Psoas muscle (tissue), 7 donors: ENCODE measurements at regions not wholly inside any gene's neighbourhood (a gene's known extent, or its start where the extent isn't known, plus 50 kb on each side); places are given as distances from the start of the nearest gene placed in this dataset.
"Not testable (repeated sequence)": the region's sequence is repeated elsewhere in the genome, so short reads cannot be mapped to it uniquely, and the experiment has no call there.

Experiments used
- ATAC-seq, 4 donors: fragments of 200-7000 bp; cut with Tn5 transposase; one replicate each; pipeline ENCODE4 v1.9.1; 2020; ENCODE audit warnings: moderate library complexity in 3 of 4, mild to moderate bottlenecking in 2 of 4
- DNase-seq, 2 donors: peaks; one replicate each; pipeline ENCODE4 v3.0.0-alpha.2; 2020
- H3K27ac ChIP-seq: fragments of 200-600 bp; one replicate; pipeline ENCODE4 v1.8.0; 2022
- H3K27me3 ChIP-seq, 3 donors: fragments of 200-600 bp in 1 of 3; one replicate each; pipeline versions ENCODE4 v1.6.1 to v1.8.0; 2013 to 2022; ENCODE audit warnings: low read length in 2 of 3, mild to moderate bottlenecking in 2 of 3, moderate library complexity in 1 of 3; ENCODE audit not compliant: insufficient read depth in 3 of 3
- H3K36me3 ChIP-seq, 2 donors: fragments of 200-600 bp in 1 of 2; one replicate each; pipeline versions ENCODE4 v1.6.1 to v1.8.0; 2013 to 2022; ENCODE audit warnings: low read depth in 1 of 2, mild to moderate bottlenecking in 1 of 2, moderate library complexity in 1 of 2; ENCODE audit not compliant: insufficient read depth in 1 of 2
- H3K4me1 ChIP-seq: fragments of 200-600 bp; one replicate; pipeline ENCODE4 v1.8.0; 2022
- H3K4me3 ChIP-seq: fragments of 200-600 bp; one replicate; pipeline ENCODE4 v1.8.0; 2022; ENCODE audit warnings: mild to moderate bottlenecking
- H3K9me3 ChIP-seq: fragments of 200-600 bp; one replicate; pipeline ENCODE4 v1.8.0; 2022
- CTCF ChIP-seq: fragments of 200-600 bp; IDR thresholded peaks from one replicate; pipeline ENCODE4 v1.8.0; 2022; ENCODE audit warnings: antibody characterized with exemption
- WGBS, 3 donors: extraction: QIAGEN DNeasy Blood & Tissue Kit; methylation state at CpG; one replicate each; pipeline versions ENCODE4 v1.1.6 to v1.1.7; 2013; 5-methylcytosine and 5-hydroxymethylcytosine counted together
- intact Hi-C, 2 donors: fragments of 100-400 bp; cut with DNase I; formaldehyde crosslinking; loops; one replicate each; pipeline versions ENCODE4 v1.11.0 to v1.14.2; 2022
- donor health status: healthy with polysubstance abuse.
- donor health status: DM: no; HTN: no; CAD: no; lungs with moderate emphysema.
- donor health status: Bipolar disorder and iron deficiency.
- donor health status: healthy.
- donor health status: DM: yes; HTN: yes; CAD: no.
- donor health status: DM: no; HTN: no; CAD: no.
- donor health status: DM: yes; HTN: yes; CAD: no.

DNA sequence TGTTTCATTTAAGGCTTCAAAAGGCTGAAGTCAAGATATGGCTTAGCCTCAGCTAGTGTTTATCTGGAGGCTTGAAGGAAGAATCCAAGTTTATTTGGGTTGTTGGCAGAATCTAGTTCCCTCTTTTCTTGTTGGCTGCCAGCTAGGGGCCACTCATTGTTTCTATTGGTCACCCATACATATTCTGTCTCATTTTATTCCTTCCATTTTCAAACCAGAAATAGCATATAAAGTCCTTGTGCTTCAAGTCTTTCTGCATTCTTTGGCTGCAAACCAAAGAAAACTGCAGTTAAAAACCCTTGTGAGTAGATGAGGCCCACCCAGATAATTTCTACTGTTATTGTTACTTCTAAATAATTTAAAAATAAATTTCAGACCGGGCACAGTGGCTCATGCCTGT lies 301.7 kb downstream of the OXSM start:
- DNase-seq (no peak), ATAC-seq (no peak)
- H3K4me1 ChIP-seq, result no peaks in the 10 kb centered on the region
- TF ChIP-seq CTCF, result no peak
- intact Hi-C loops, result no loop called here
- no peak overlapping the region for H3K4me3 ChIP-seq
- H3K36me3 ChIP-seq, result no peaks in the 10 kb centered on the region
- no peak overlapping the region for H3K27ac ChIP-seq
- 30 to 43% (median 41%) methylated on average over 1 of the region's 1 CpG for WGBS, 3 donors
- H3K27me3 ChIP-seq, result no peaks in the 10 kb centered on the region
- H3K9me3 ChIP-seq, result no peaks in the 10 kb centered on the region

DNA sequence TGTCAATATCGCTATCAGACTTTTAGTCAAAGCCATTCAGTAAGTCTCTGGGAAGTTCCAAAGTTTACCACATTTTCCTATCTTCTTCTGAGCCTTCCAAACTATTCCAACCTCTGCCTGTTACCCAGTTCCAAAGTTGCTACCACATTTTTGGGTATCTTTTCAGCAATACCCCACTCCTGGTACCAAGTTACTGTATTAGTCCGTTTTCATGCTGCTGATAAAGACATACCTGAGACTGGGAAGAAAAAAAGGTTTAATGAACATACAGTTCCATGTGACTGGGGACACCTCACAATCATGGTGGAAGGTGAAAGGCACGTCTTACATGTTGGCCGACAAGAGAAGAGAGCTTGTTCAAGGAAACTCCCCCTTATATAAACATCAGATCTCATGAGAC lies 307.2 kb downstream of the OXSM start:
- not testable (repeated sequence) for H3K9me3 ChIP-seq
- WGBS, 3 donors, result 94 to 96% (median 95%) methylated on average over 4 of the region's 4 CpGs

GRCh38 chr3:26099692-26100091 lies 309.8 kb downstream of the OXSM start:
- TF ChIP-seq CTCF, result no peak
- intact Hi-C loops, result no loop called here
- H3K27ac ChIP-seq, result peak overlapping the region; percentile 72
- H3K4me3 ChIP-seq, result no peak overlapping the region
- DNase-seq (no peak), ATAC-seq (peak; percentile 93 to 99 (median 99))
- peaks cover 39% of the 10 kb centered on the region for H3K4me1 ChIP-seq
- no peaks in the 10 kb centered on the region for H3K9me3 ChIP-seq
- no peaks in the 10 kb centered on the region for H3K36me3 ChIP-seq
- no peaks in the 10 kb centered on the region for H3K27me3 ChIP-seq

More for the DNA sequence above, 307.2 kb downstream of the OXSM start:
- intact Hi-C loops, ATAC-seq, H3K4me3 ChIP-seq, DNase-seq, H3K36me3 ChIP-seq, H3K27ac ChIP-seq, H3K27me3 ChIP-seq: not testable (repeated sequence)
- peaks cover 30% of the 10 kb centered on the region for H3K4me1 ChIP-seq

DNA sequence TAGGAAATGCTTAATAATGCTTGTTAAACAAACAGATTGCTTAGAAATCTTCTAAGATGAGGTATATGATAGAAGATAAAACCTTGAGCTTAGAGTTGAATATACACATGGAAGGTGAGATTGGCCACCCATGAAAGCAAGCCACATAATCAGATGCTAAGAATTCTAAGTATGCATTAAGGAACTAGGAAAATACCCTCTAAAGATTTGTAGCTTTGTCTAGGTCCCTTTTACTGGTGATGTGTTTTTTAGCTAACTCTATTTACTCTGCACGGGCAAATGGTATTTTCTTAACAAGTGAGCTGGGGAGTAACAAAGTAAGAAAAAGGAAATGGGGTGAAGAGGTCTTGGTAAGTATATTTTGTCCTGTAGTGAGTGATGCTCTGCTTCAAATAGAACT lies 310.3 kb downstream of the OXSM start:
- DNase-seq (no peak), ATAC-seq (peak in 2 of 4 donors; percentile 34 to 62)
- no peaks in the 10 kb centered on the region for H3K27me3 ChIP-seq
- 40 to 50% (median 44%) methylated on average over 1 of the region's 1 CpG for WGBS, 3 donors
- no peaks in the 10 kb centered on the region for H3K36me3 ChIP-seq
- TF ChIP-seq CTCF, result no peak
- H3K9me3 ChIP-seq, result no peaks in the 10 kb centered on the region
- no peak overlapping the region for H3K4me3 ChIP-seq
- peak overlapping the region; percentile 72 for H3K27ac ChIP-seq
- peaks cover 44% of the 10 kb centered on the region for H3K4me1 ChIP-seq
- intact Hi-C loops, result no loop called here

DNA sequence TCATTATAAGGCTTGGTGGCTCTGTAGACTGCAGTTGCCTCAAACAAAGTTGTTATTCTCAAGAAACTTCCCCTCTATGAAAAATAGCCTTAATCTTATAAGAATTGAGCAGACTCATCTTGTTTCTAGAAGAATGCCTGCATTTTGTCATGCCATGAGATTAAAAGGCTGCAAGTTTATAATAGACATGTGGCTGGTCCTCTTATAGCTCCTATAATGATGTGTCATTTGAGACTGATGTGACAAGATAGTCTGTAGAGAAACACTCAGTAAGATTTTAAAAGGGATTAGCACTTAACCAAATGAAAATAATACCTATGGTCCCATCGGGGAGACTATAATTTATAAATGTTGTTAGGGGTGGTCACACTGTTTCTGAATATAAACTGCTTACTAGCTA lies 312.5 kb downstream of the OXSM start:
- TF ChIP-seq CTCF, result no peak
- ATAC-seq (no peak), DNase-seq (no peak)
- intact Hi-C loops, result no loop called here
- H3K27me3 ChIP-seq, result no peaks in the 10 kb centered on the region
- 26 to 31% (median 30%) methylated on average over 1 of the region's 1 CpG for WGBS, 3 donors
- H3K27ac ChIP-seq, result peak overlapping the region; percentile 47
- H3K4me3 ChIP-seq, result no peak overlapping the region
- H3K36me3 ChIP-seq, result no peaks in the 10 kb centered on the region
- peaks cover 54% of the 10 kb centered on the region for H3K4me1 ChIP-seq
- no peaks in the 10 kb centered on the region for H3K9me3 ChIP-seq
